Effector memory CD4-positive, alpha-beta T cell (primary cell): ENCODE measurements at regions not wholly inside any gene's neighbourhood (a gene's known extent, or its start where the extent isn't known, plus 50 kb on each side); places are given as distances from the start of the nearest gene placed in this dataset.
"Not testable (repeated sequence)": the region's sequence is repeated elsewhere in the genome, so short reads cannot be mapped to it uniquely, and the experiment has no call there.

Experiments
- DNase-seq, 3 donors: peaks; one replicate each; pipeline ENCODE4 v3.0.0-alpha.2; 2020
- H3K27ac ChIP-seq: 2 replicates; pipeline ENCODE4 v1.7.0; 2013; ENCODE audit warnings: mild to moderate bottlenecking, low read length, moderate library complexity; ENCODE audit not compliant: insufficient read depth, poor library complexity, severe bottlenecking
- H3K27me3 ChIP-seq: replicated peaks from 2 replicates; pipeline ENCODE4 v1.7.0; 2013; ENCODE audit warnings: mild to moderate bottlenecking, low read length; ENCODE audit not compliant: insufficient read depth, control insufficient read depth, poor library complexity, severe bottlenecking
- H3K36me3 ChIP-seq: 2 replicates; pipeline ENCODE4 v1.7.0; 2013; ENCODE audit warnings: mild to moderate bottlenecking, low read length, moderate library complexity; ENCODE audit not compliant: control insufficient read depth, insufficient read depth
- H3K4me1 ChIP-seq: 2 replicates; pipeline ENCODE4 v1.7.0; 2013; ENCODE audit warnings: low read length, mild to moderate bottlenecking; ENCODE audit not compliant: control insufficient read depth, insufficient read depth, poor library complexity, severe bottlenecking
- H3K4me3 ChIP-seq: 2 replicates; pipeline ENCODE4 v1.7.0; 2013; ENCODE audit warnings: low read length, low read depth, mild to moderate bottlenecking; ENCODE audit not compliant: insufficient read depth, poor library complexity, severe bottlenecking
- H3K9me3 ChIP-seq: 2 replicates; pipeline ENCODE4 v1.7.0; 2013; ENCODE audit warnings: mild to moderate bottlenecking, low read length, moderate library complexity; ENCODE audit not compliant: control insufficient read depth

DNA sequence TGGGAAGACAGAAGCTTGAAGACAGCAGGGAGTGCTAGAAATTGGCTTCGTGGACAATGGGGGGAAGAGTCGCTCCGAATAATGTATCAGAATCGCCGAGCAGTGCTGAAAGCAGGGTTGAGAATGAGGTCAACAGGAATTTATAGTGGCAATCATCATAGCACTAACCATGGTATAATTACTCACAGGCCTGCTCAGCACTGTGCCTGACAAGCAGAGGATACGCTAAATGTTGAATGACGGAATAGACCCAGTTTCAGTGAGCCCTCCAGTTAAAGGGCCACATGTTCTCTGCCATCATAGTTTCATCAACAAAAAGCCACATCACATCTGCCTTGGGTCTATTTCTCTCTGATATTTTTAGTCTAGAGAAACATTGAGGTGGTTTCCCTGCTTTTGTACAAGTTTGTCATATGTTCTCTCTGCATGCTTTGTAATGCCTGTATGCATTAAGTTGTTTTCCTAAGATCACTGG is 130.3 kb upstream of the EGLN3 start:
- H3K27me3 ChIP-seq: no peaks in the 10 kb centered on the region
- no peak for DNase-seq
- H3K9me3 ChIP-seq: no peaks in the 10 kb centered on the region
- H3K36me3 ChIP-seq: no peaks in the 10 kb centered on the region
- no peak overlapping the region for H3K4me3 ChIP-seq
- H3K27ac ChIP-seq: no peak overlapping the region
- no peaks in the 10 kb centered on the region for H3K4me1 ChIP-seq

DNA sequence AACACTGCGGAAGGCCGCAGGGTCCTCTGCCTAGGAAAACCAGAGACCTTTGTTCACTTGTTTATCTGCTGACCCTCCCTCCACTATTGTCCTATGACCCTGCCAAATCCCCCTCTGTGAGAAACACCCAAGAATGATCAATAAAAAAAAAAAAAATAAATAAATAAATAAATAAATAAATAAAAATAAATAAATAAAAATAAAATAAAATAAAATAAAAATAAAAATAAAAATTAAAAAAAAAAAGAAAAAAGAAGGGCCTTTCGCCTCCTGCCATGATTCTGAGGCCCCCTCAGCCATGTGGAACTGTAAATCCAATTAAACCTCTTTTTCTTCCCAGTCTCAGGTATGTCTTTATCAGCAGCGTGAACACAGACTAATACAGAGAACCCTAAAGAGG is 128.8 kb upstream of the EGLN3 start:
- not testable (repeated sequence) for H3K9me3 ChIP-seq, DNase-seq, H3K27ac ChIP-seq, H3K36me3 ChIP-seq, H3K4me3 ChIP-seq, H3K27me3 ChIP-seq, H3K4me1 ChIP-seq

DNA sequence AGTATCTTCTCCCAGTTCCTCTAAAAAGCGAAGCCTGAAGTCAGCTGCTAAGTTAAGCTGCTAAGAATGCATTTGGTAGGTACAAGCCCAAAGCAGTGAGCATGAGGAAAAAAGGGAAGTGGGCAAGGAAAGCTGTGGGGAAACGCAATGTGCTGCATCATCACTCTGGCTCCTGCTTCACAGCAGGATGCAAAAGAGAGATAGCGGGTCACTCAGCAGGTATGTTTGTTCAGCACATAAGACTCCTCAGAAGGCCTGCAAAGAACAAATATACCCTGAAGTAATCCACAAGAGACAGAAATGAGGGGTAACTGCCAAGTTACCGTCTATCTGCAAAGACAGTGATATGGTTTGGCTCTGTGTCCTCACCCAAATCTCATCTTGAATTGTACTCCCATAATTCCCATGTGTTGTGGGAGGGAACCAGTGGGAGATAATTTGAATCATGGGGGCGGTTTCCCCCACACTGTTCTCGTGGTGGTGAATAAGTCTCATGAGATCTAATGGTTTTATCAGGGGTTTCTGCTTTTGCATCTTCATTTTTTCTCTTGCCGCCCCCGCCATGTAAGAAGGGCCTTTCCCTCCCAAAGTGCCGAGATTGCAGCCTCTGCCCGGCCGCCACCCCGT is 127.4 kb upstream of the EGLN3 start:
- DNase-seq: no peak
- no peaks in the 10 kb centered on the region for H3K9me3 ChIP-seq
- no peak overlapping the region for H3K4me3 ChIP-seq

DNA sequence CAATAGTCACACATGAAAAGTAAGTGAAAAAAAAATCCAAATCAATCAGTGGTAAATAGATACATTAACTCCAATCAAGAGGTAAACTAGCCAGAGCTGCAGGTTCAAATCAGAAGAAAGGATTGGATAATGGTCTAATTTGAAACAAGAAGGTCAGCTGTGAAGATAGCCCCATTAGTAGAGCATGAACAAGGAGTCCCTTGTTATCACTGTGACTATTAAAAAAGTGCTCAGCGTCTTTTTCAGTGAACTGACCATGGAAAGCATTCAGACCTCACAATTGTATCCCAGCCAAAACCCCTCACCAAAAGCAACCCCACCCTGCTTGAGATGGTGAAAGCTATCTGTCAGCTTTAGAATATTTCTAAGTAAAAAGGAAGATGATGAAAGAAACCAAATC is 125.0 kb upstream of the EGLN3 start:
- Histone ChIP-seq H3K27ac (no peak overlapping the region), H3K9me3 (no peaks in the 10 kb centered on the region), H3K4me1 (no peaks in the 10 kb centered on the region), H3K27me3 (no peaks in the 10 kb centered on the region), H3K36me3 (no peaks in the 10 kb centered on the region), H3K4me3 (no peak overlapping the region)
- DNase-seq: no peak

More for the DNA sequence above, 127.4 kb upstream of the EGLN3 start:
- Histone ChIP-seq H3K27ac (no peak overlapping the region), H3K36me3 (no peaks in the 10 kb centered on the region), H3K27me3 (no peaks in the 10 kb centered on the region), H3K4me1 (no peaks in the 10 kb centered on the region)

DNA sequence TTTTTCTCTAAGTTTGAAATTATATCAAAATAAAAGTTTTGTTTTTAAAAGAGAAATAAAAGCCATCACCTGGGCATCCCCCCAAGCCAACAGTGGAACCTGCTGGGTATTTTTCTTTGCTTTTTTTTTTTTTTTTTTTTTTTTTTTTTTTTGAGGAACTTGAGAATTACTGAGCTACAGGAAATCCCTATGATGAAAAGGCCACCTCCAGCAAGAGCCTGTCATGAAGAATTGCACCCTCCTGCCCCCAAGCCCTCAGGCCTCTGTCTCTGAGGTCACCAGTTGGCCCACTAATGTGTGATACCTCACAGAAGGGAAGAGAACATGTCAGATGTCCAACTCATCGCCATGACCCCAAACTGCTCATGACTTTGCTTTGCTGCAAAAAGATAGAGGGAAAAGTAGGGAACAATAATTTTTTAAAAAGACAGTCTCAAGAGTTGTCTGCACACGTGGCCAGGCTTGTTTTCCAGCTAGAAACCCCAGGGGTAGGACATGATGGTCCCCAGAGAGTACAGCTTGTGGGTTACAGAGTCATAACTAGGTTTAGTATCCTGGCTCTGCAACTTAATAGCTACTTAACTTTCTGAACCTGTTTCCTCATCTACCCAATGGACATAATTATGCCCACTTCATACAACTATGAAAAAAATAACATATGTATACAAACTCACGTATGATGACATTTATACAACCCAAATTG is 124.3 kb upstream of the EGLN3 start:
- no peak overlapping the region for H3K4me3 ChIP-seq
- no peak for DNase-seq
- no peaks in the 10 kb centered on the region for H3K4me1 ChIP-seq
- no peaks in the 10 kb centered on the region for H3K27me3 ChIP-seq
- H3K27ac ChIP-seq: no peak overlapping the region
- no peaks in the 10 kb centered on the region for H3K36me3 ChIP-seq
- no peaks in the 10 kb centered on the region for H3K9me3 ChIP-seq

DNA sequence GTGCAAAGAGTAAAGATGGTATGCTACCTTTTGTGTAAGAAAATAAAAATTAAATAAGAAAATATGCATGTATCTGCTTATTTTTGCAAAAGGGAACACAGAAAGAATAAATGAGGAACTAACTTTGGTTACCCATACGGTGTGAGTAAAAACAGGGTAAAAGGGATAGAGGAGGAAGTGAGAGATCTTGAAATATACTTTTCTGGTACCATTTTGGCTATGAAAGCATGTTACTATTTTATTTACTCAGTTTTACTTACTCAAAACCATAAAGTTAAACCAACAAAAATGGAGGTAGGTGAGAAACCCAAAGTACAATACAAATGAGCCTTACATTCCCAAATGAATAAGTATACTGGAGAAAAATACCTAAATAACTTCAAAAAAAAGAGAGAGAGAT is 122.0 kb upstream of the EGLN3 start:
- H3K27ac ChIP-seq: no peak overlapping the region
- no peak for DNase-seq
- no peaks in the 10 kb centered on the region for H3K4me1 ChIP-seq
- no peaks in the 10 kb centered on the region for H3K36me3 ChIP-seq
- H3K9me3 ChIP-seq: no peaks in the 10 kb centered on the region
- H3K4me3 ChIP-seq: no peak overlapping the region
- H3K27me3 ChIP-seq: no peaks in the 10 kb centered on the region

DNA sequence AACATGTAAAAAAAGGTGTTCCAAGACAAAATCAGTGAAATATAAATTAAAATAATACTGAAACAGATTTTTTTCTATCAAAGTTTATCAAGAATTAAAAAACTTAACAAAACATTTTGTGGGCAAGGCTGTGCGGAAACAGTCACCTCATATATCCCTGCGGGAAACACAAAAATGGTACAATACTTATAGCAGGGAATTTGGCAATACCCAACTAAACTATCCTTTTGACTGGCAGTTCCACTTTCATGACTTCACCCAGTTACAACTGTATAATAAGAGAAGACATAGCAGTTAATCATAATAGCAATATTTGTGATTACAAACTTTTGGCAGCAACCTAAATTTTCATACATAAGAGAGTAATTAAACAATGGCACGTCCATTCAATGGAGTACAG is 121.5 kb upstream of the EGLN3 start:
- no peaks in the 10 kb centered on the region for H3K27me3 ChIP-seq
- H3K4me1 ChIP-seq: no peaks in the 10 kb centered on the region
- H3K4me3 ChIP-seq: no peak overlapping the region
- no peaks in the 10 kb centered on the region for H3K9me3 ChIP-seq
- no peak for DNase-seq
- H3K27ac ChIP-seq: no peak overlapping the region
- no peaks in the 10 kb centered on the region for H3K36me3 ChIP-seq

DNA sequence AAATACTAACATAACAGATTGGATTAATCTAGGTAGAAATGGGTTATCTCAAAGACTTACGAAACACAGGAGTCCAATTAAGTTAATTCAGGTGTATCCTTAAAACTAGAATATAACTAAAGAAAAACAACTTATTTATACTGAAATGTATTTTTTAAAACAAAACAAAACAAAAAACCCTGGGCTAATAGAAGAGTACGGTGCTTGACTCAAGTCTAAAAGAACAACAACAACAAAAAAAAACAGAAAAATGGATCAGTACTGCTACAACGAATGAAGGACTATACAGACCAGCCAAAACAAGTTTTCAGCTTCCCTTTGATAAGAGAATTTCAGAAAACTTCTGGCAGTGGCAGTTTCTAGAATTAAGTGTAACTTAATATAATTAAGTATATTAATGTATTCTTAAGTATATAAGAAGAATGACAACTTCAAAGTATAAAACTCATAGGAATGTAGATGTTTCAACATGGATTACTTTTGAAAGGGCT is 120.1 kb upstream of the EGLN3 start:
- Histone ChIP-seq H3K9me3 (no peaks in the 10 kb centered on the region), H3K27me3 (no peaks in the 10 kb centered on the region), H3K36me3 (no peaks in the 10 kb centered on the region), H3K4me1 (no peaks in the 10 kb centered on the region), H3K27ac (no peak overlapping the region), H3K4me3 (no peak overlapping the region)
- DNase-seq: no peak

DNA sequence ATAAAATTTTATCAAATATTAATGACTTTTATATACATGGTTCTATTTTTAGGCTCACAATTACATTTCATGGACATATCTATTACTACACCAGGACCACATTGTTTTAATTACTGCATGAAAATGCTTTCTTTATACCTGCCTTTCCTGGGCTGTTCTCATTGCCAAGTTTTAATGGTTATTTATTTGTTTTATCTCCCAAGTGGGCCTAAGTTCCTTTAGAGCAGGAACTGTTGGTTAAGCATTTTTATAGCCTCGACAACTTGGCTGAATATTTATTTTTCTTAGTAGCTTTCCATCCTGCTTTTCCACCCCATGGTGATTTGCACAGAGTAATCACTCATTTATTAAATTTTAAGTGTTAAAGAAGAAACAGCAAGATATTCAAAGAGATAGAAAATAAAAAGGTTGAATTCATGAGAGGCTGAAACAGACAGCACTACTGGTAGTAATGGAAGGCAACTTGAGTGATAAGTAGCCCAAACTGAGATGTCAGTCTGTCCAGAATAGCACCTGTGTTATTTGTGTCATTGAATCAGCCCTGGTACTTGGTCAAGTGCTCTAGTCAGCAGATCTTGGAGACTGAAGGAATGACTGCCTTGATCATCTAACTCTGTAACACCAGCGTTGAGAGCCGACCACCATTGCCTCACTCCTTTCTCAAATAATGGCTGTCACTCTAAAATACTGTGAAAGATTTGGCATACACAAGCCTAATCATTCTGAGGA is 119.1 kb upstream of the EGLN3 start:
- H3K4me3 ChIP-seq: no peak overlapping the region
- no peaks in the 10 kb centered on the region for H3K9me3 ChIP-seq
- no peak for DNase-seq
- no peaks in the 10 kb centered on the region for H3K27me3 ChIP-seq
- no peaks in the 10 kb centered on the region for H3K36me3 ChIP-seq
- no peaks in the 10 kb centered on the region for H3K4me1 ChIP-seq
- H3K27ac ChIP-seq: no peak overlapping the region

DNA sequence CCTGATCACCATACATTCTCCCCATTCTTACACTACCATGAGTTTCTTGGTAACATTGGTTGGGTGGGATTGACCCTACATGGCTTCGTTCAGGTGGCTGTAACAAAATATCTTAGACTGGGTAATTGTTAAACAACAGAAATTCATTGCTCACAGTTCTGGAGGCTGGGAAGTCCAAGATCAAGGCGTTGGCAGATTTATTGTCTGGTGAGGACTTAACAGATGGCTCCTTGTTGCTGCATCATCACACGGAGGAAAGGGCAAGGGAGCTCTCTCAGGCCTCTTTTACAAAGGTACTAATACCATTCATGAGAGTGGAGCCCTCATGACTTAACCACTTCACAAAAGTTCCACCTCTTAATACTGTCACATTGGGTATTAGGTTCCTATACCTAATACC is 116.7 kb upstream of the EGLN3 start:
- no peak for DNase-seq
- Histone ChIP-seq H3K9me3 (no peaks in the 10 kb centered on the region), H3K27me3 (no peaks in the 10 kb centered on the region), H3K27ac (no peak overlapping the region), H3K36me3 (no peaks in the 10 kb centered on the region), H3K4me3 (no peak overlapping the region), H3K4me1 (no peaks in the 10 kb centered on the region)
